ENCODE measurements at regions not wholly inside any gene's neighbourhood (a gene's known extent, or its start where the extent isn't known, plus 50 kb on each side); places are given as distances from the start of the nearest gene placed in this dataset.

GRCh38 chr20:21570285-21570992, 56.6 kb upstream of the NKX2-2 start:
- Histone ChIP-seq H3K27ac (ENCODE audit: low read depth, low read length) (no peak overlapping the region), H3K36me3 (ENCODE audit: insufficient read depth, low read length) (no peaks in the 10 kb centered on the region), H3K4me3 (ENCODE audit: insufficient read depth, low read length) (no peak overlapping the region), H3K79me2 (ENCODE audit: insufficient read depth, low read length) (no peaks in the 10 kb centered on the region), H3K9me3 (ENCODE audit: low read depth, low read length) (no peaks in the 10 kb centered on the region), H3K27me3 (ENCODE audit: insufficient read depth, low read length) (no peaks in the 10 kb centered on the region), H3K4me1 (ENCODE audit: insufficient read depth, low read length) (no peaks in the 10 kb centered on the region), H2AFZ (ENCODE audit: low read length) (no peak overlapping the region), H4K20me1 (ENCODE audit: insufficient read depth, low read length) (no peaks in the 10 kb centered on the region), H3K4me2 (ENCODE audit: insufficient read depth, low read length) (no peak overlapping the region)
- DNase-seq (ENCODE audit: insufficient read length, low spot score, missing footprints) = no peak
- TF ChIP-seq CTCF (IDR thresholded peaks at IDR 0.05; ENCODE audit: extremely low read depth, low read depth, low read length) = no peak

DNA sequence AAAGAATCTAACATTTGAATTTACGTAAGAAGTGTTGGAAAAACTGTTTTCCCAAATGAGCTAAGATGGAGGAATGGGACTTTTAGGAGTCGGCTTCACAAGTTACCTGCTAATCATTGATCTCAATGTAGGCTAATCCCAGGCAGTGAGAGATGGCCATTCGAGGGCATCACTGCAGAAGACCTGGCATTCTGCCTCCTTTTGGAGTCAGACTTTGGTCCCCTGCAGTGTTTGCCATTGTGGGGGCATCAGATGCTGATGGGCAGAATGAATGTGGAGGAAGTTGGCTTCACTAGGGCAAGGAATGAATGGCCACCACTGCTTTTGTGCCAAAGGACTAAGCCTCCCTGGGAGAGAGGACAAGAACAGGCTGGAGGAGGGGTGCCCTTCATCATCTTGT, 55.7 kb upstream of the NKX2-2 start:
- no peaks in the 10 kb centered on the region for H4K20me1 ChIP-seq (ENCODE audit: insufficient read depth, low read length)
- peak; percentile 60 for DNase-seq (ENCODE audit: insufficient read length, low spot score, missing footprints)
- TF ChIP-seq CTCF (IDR thresholded peaks at IDR 0.05; ENCODE audit: extremely low read depth, low read depth, low read length) = no peak
- H3K4me2 ChIP-seq (ENCODE audit: insufficient read depth, low read length) = no peak overlapping the region
- no peak overlapping the region for H2AFZ ChIP-seq (ENCODE audit: low read length)
- no peak overlapping the region for H3K27ac ChIP-seq (ENCODE audit: low read depth, low read length)
- no peaks in the 10 kb centered on the region for H3K79me2 ChIP-seq (ENCODE audit: insufficient read depth, low read length)
- H3K27me3 ChIP-seq (ENCODE audit: insufficient read depth, low read length) = no peaks in the 10 kb centered on the region
- H3K4me3 ChIP-seq (ENCODE audit: insufficient read depth, low read length) = no peak overlapping the region
- H3K4me1 ChIP-seq (ENCODE audit: insufficient read depth, low read length) = no peaks in the 10 kb centered on the region
- H3K36me3 ChIP-seq (ENCODE audit: insufficient read depth, low read length) = no peaks in the 10 kb centered on the region
- H3K9me3 ChIP-seq (ENCODE audit: low read depth, low read length) = no peaks in the 10 kb centered on the region

DNA sequence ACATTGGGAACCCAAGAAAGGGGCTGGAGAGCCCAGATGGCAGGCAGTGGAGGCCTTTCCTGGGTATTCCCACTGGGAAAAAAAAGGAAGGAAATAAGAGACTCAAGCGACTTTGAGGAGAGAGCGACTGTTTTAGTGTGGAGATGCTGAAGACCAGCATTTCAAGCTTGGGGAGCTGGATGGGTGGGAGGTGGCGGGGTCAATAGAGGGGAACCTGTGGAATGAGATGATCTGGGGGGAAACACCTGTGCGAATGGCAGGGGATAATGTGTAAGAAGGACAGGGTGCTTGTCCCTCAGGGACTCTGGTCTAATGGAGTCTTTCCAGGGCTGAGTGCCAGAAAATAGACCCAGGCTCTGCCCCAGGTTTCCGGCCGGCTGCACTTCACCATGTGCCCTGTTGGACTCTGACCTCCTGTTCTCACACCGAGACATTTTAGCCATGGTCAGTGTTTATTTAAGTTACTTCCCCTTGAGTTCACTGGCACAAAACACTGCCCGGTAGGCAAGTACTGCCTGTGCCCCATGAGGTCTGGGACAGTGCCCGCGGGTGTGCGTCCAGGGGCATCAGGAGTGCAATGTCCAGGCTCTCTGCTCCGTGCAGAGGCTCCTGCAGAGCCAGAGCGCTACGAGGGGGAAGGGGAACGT, 50.4 kb upstream of the NKX2-2 start:
- Histone ChIP-seq H3K27ac (ENCODE audit: low read depth, low read length) (no peak overlapping the region), H3K36me3 (ENCODE audit: insufficient read depth, low read length) (no peaks in the 10 kb centered on the region), H3K9me3 (ENCODE audit: low read depth, low read length) (no peaks in the 10 kb centered on the region), H3K4me2 (ENCODE audit: insufficient read depth, low read length) (no peak overlapping the region), H3K4me1 (ENCODE audit: insufficient read depth, low read length) (no peaks in the 10 kb centered on the region), H3K4me3 (ENCODE audit: insufficient read depth, low read length) (no peak overlapping the region), H4K20me1 (ENCODE audit: insufficient read depth, low read length) (no peaks in the 10 kb centered on the region), H2AFZ (ENCODE audit: low read length) (no peak overlapping the region), H3K79me2 (ENCODE audit: insufficient read depth, low read length) (no peaks in the 10 kb centered on the region), H3K27me3 (ENCODE audit: insufficient read depth, low read length) (no peaks in the 10 kb centered on the region)
- no peak for TF ChIP-seq CTCF (IDR thresholded peaks at IDR 0.05; ENCODE audit: extremely low read depth, low read depth, low read length)
- no peak for DNase-seq (ENCODE audit: insufficient read length, low spot score, missing footprints)

All from osteoblast (primary cell).